Subcutaneous abdominal adipose tissue (tissue), 5 donors: ENCODE measurements at regions not wholly inside any gene's neighbourhood (a gene's known extent, or its start where the extent isn't known, plus 50 kb on each side); places are given as distances from the start of the nearest gene placed in this dataset.

Source experiments
- H3K27ac ChIP-seq: one replicate; pipeline ENCODE4 v1.7.0; 2013; ENCODE audit warnings: low read depth, mild to moderate bottlenecking, inconsistent platforms, low read length, moderate library complexity
- H3K27me3 ChIP-seq, 5 donors: one replicate each; pipeline ENCODE4 v1.7.0; 2013; ENCODE audit warnings: low read length in 5 of 5, inconsistent platforms in 1 of 5; ENCODE audit not compliant: control insufficient read depth in 5 of 5, insufficient read depth in 4 of 5
- H3K36me3 ChIP-seq, 5 donors: one replicate each; pipeline ENCODE4 v1.7.0; 2013; ENCODE audit warnings: low read length in 5 of 5; ENCODE audit not compliant: control insufficient read depth in 5 of 5, insufficient read depth in 5 of 5
- H3K4me1 ChIP-seq, 5 donors: one replicate each; pipeline ENCODE4 v1.7.0; 2013; ENCODE audit warnings: low read length in 5 of 5, mild to moderate bottlenecking in 3 of 5, moderate library complexity in 1 of 5; ENCODE audit not compliant: control insufficient read depth in 5 of 5, insufficient read depth in 5 of 5
- H3K4me3 ChIP-seq, 5 donors: one replicate each; pipeline ENCODE4 v1.7.0; 2013; ENCODE audit warnings: low read length in 5 of 5, low read depth in 1 of 5
- H3K9ac ChIP-seq, 5 donors: one replicate each; pipeline ENCODE4 v1.7.0; 2013; ENCODE audit warnings: low read length in 5 of 5, mild to moderate bottlenecking in 4 of 5, moderate library complexity in 3 of 5
- H3K9me3 ChIP-seq, 5 donors: one replicate each; pipeline ENCODE4 v1.7.0; 2013; ENCODE audit warnings: low read length in 5 of 5; ENCODE audit not compliant: control insufficient read depth in 5 of 5
- donor health status: healthy.
- donor health status: healthy.
- donor health status: healthy.
- donor health status: healthy.
- donor health status: healthy.

DNA sequence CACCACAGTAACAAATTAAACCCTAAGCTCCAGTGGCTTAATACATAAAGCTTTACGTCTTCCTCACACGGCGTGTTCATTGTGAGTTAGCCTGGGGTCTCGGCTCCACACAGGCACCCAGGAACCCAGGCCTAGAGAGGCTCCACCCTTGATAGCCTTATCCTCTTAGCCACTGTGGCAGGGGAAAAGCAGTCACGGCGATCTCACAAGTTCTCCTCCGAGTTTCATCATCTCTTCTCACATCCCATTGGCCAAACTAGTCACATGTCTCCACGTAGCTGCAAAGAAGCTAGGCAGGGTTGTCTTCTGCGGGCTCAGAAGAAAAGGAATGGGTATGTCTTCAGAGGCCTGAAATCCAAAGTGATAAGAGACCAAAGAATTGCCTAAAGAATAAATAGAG is 122.3 kb upstream of the GRIK3 start:
- Histone ChIP-seq H3K4me3 (no peak overlapping the region), H3K9ac (no peak overlapping the region), H3K27ac (no peak overlapping the region), H3K9me3 (peaks cover 0 to 17% (median 15%) of the 10 kb centered on the region in 5 donors), H3K36me3 (no peaks in the 10 kb centered on the region), H3K4me1 (no peaks in the 10 kb centered on the region), H3K27me3 (peaks cover 0 to 14% (median 0%) of the 10 kb centered on the region in 5 donors)

DNA sequence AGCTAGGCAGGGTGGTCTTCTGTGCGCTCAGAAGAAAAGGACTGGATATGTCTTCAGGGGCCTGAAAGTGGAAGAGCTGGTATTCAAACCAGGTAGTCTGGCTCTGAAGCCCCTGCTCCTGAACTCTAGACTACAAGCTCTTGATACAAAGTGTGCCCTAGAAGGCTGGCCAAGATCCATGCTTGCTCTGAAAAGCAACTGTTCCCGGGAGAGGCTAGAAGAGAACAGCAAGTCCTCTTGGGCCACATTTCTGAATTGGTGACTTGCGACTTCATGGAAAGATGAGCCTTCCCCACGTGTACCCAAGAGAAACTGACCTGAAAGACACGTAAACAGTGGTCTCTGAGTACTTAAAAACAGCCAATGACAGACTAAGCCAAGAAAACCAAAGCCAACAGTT is 123.3 kb upstream of the GRIK3 start:
- Histone ChIP-seq H3K4me3 (no peak overlapping the region), H3K27me3 (peaks cover 0 to 11% (median 0%) of the 10 kb centered on the region in 5 donors), H3K9ac (no peak overlapping the region), H3K9me3 (peaks cover 3 to 21% (median 19%) of the 10 kb centered on the region in 5 donors), H3K4me1 (no peaks in the 10 kb centered on the region), H3K36me3 (no peaks in the 10 kb centered on the region), H3K27ac (no peak overlapping the region)

DNA sequence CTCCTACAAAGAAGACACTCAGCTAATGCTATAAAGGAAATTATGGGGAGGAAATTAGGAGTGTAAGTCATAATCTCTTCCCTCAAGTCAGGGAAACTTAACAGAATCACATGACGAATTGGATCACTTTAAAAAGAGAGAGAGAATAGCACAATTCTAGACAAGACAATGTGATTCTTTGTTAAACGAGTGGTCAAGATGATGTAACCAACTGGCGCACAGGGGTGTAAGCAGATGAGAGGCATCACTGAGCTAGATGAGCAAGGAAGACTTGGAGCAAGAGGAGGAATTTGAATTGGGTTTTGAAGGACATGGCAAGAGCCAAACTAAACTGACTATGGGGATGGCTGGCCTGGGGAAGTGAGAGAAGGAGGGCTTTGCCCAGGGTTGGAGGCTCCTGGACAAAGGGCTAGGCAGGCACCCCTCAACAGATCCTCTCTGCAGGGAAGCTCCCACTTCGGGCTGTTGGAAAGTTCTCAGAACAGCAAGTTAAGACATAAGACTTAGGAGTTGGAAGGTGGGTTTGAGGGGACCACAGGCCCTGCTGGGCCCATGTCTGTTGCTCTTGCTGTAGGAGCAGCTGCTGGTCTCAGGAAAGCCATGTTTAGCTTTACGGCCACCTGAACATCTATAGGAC is 123.9 kb upstream of the GRIK3 start:
- no peak overlapping the region for H3K9ac ChIP-seq

DNA sequence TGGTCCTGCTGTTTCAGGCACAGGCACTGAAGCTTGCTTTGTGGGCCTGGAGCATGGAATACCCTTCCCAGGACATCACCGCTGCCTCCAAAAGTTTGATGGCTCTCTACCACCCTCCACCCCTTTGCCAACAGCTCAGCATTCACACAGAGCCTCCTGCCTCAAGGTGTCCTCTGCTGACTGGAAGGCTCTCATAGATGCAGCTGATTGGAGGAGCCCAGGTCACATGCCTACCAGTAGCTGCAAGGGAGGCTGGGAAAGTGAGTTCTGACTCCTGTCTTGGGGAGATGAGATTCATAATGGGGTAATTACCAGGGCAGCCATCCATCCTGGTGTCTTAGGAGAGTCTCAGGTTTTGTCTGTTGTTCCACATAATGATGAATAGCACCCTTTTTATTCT is 124.8 kb upstream of the GRIK3 start:
- Histone ChIP-seq H3K9ac (no peak overlapping the region), H3K4me3 (no peak overlapping the region), H3K27ac (no peak overlapping the region), H3K4me1 (no peaks in the 10 kb centered on the region), H3K9me3 (peaks cover 3 to 20% (median 17%) of the 10 kb centered on the region in 5 donors), H3K27me3 (peaks cover 0 to 6% (median 0%) of the 10 kb centered on the region in 5 donors), H3K36me3 (no peaks in the 10 kb centered on the region)

More for the DNA sequence above, 123.9 kb upstream of the GRIK3 start:
- H3K4me3 ChIP-seq = no peak overlapping the region
- H3K27ac ChIP-seq = no peak overlapping the region
- H3K36me3 ChIP-seq = no peaks in the 10 kb centered on the region
- H3K4me1 ChIP-seq = no peaks in the 10 kb centered on the region
- H3K27me3 ChIP-seq = peaks cover 0 to 8% (median 0%) of the 10 kb centered on the region in 5 donors
- peaks cover 3 to 21% (median 19%) of the 10 kb centered on the region in 5 donors for H3K9me3 ChIP-seq

DNA sequence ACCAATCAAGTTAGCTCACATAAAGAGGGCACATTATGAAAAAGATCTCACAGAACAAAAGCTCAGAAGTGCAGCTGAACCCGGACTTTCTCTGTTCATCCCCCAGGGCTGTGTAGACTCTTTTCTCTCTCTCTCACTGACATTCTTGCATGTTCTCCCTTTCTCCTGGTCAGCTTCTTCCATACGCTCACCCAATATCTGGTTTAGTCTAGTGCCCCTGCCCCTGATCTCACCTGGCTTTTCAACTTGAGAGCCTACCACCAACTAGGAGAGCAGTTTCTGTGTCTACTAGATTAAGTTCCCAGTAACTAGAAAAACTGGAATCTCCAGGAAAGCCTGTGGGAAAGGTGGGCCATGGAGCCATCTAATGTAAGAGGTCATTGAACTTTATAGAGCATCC is 126.9 kb upstream of the GRIK3 start:
- Histone ChIP-seq H3K36me3 (no peaks in the 10 kb centered on the region), H3K9me3 (peaks cover 3 to 21% (median 11%) of the 10 kb centered on the region in 5 donors)

DNA sequence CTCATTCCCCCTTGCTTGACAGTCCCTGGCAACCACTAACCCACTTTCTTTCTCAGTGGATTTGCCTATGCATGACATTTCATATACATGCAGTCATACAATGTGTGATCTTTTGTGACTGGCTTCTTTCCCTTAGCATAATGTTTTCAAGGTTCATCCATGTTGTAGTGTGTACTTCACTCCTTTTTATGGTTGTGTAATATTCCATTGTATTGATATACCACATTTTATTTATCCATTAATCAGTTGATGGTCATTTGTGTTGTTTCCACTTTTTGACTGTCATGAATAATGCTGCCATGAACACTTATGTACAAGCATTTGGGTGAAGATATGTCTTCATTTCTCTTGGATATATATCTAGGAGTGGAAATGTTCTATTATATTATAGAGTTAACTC is 127.7 kb upstream of the GRIK3 start:
- no peak overlapping the region for H3K27ac ChIP-seq
- no peak overlapping the region for H3K4me3 ChIP-seq
- H3K36me3 ChIP-seq = no peaks in the 10 kb centered on the region
- H3K4me1 ChIP-seq = no peaks in the 10 kb centered on the region
- peaks cover 0 to 3% (median 0%) of the 10 kb centered on the region in 5 donors for H3K27me3 ChIP-seq
- no peak overlapping the region for H3K9ac ChIP-seq
- peaks cover 3 to 21% (median 12%) of the 10 kb centered on the region in 5 donors for H3K9me3 ChIP-seq

More for the DNA sequence above, 126.9 kb upstream of the GRIK3 start:
- Histone ChIP-seq H3K27me3 (peaks cover 0 to 3% (median 0%) of the 10 kb centered on the region in 5 donors), H3K4me3 (no peak overlapping the region), H3K9ac (no peak overlapping the region), H3K4me1 (no peaks in the 10 kb centered on the region), H3K27ac (no peak overlapping the region)

DNA sequence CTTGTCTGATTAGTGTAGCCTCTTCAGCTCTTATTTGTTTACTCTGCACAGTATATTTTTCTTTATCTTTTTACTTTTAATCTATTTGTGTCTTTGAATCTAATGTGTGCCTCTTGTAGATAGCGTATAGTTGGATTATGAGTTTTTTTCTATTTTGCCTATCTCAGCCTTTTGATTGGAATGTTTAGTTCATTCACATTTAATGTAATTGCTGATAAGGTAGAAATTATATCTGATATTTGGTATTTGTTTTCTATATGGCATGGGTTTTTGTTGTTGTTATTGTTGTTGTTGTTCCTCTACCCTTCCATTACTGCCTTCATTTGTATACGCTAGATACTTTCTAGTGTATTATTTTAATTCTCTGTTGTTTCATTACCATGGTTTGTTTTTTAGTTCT is 131.7 kb upstream of the GRIK3 start:
- Histone ChIP-seq H3K9ac (no peak overlapping the region), H3K27me3 (peaks cover 0 to 6% (median 0%) of the 10 kb centered on the region in 5 donors), H3K4me1 (no peaks in the 10 kb centered on the region), H3K36me3 (no peaks in the 10 kb centered on the region), H3K4me3 (no peak overlapping the region), H3K9me3 (peaks cover 3 to 18% (median 12%) of the 10 kb centered on the region in 5 donors), H3K27ac (no peak overlapping the region)

DNA sequence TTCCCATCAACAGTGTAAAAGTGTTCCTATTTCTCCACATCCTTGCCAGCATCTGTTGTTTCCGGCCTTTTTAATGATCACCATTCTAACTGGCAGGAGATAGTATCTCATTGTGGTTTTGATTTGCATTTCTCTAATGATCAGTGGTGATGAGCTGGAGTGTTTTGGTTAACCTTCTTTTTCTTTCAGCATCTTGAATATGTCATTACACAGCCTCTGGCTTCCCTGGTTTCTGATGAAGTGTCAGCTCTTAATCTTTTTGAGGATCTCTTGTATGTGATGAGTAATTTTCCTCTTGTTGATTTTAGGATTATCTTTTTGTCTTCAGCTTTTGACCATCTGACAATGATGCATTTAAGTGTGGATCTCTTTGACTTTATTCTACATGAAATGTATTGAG is 133.2 kb upstream of the GRIK3 start:
- H3K27me3 ChIP-seq = peaks cover 0 to 8% (median 6%) of the 10 kb centered on the region in 5 donors
- no peaks in the 10 kb centered on the region for H3K36me3 ChIP-seq
- H3K4me1 ChIP-seq = no peaks in the 10 kb centered on the region
- no peak overlapping the region for H3K9ac ChIP-seq
- no peak overlapping the region for H3K27ac ChIP-seq
- H3K9me3 ChIP-seq = peaks cover 0 to 9% (median under 1%) of the 10 kb centered on the region in 5 donors
- H3K4me3 ChIP-seq = no peak overlapping the region

DNA sequence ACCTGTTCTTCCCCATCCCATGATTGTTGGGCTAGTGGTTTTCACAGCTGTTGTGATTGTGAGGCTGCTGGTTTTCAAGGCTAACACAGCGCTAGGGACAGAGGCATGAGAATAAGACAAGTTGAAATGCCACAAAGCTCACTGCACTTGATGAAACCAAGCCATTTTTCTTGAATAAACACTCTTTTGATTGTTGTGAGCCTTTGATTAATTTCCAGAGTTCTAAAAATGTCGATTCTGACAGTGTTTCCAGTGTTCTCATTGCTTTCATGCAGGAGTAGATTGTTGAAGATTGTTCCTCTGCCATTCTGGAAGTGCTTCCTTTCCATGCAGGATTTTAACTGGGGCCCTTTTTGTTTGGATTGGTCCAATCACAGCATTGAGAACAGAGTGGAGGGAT is 134.9 kb upstream of the GRIK3 start:
- no peak overlapping the region for H3K4me3 ChIP-seq
- no peak overlapping the region for H3K27ac ChIP-seq
- H3K36me3 ChIP-seq = no peaks in the 10 kb centered on the region
- H3K4me1 ChIP-seq = no peaks in the 10 kb centered on the region
- H3K9ac ChIP-seq = no peak overlapping the region
- peaks cover 0 to 9% (median 0%) of the 10 kb centered on the region in 5 donors for H3K9me3 ChIP-seq
- peaks cover 0 to 8% (median 6%) of the 10 kb centered on the region in 5 donors for H3K27me3 ChIP-seq

DNA sequence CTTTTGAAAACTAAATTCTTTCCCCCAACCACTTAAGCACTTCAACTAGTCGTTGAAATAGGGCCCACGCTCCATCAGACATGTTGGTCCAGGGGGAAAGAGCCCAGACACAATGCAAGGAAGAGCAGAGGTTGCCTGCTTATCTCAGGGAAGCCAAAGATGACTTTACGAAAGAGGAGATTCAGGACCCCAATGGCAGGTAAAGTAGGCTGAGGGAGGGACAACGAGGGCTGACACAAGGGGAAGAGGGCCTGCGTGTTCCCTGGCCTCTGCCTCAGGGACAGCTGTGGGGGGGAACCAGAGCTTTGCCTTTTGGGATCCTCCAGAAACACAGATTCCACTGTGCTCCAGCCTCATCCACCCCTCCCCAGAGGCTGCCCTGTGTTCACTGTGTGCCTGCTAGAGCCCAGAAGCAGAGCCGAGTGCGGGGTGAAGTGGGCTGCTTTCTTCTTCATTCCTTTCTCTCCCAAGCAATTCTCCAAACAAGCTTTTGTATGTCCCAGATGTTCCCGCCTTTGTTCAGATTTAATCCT is 135.5 kb upstream of the GRIK3 start:
- Histone ChIP-seq H3K4me3 (no peak overlapping the region), H3K9ac (no peak overlapping the region), H3K9me3 (peaks cover 0 to 9% (median 0%) of the 10 kb centered on the region in 5 donors), H3K36me3 (no peaks in the 10 kb centered on the region), H3K4me1 (no peaks in the 10 kb centered on the region), H3K27me3 (peaks cover 0 to 8% (median 6%) of the 10 kb centered on the region in 5 donors), H3K27ac (no peak overlapping the region)
